Progenitor cell of endocrine pancreas (in vitro differentiated cells): ENCODE measurements at regions not wholly inside any gene's neighbourhood (a gene's known extent, or its start where the extent isn't known, plus 50 kb on each side); places are given as distances from the start of the nearest gene placed in this dataset.

Experiments
- DNase-seq: peaks from one replicate; pipeline ENCODE4 v3.0.0; 2021; ENCODE audit warnings: low spot score; ENCODE audit not compliant: unreplicated experiment
- H3K27ac Mint-ChIP-seq: 2 replicates; pipeline ENCODE4 v1.8.0; 2021; ENCODE audit warnings: mild to moderate bottlenecking, moderate library complexity, mixed read lengths
- H3K27me3 Mint-ChIP-seq: 2 replicates; pipeline ENCODE4 v1.8.0; 2021; ENCODE audit warnings: mixed read lengths
- H3K36me3 Mint-ChIP-seq: 2 replicates; pipeline ENCODE4 v1.8.0; 2022; ENCODE audit warnings: mixed read lengths; ENCODE audit not compliant: insufficient read depth
- H3K4me1 Mint-ChIP-seq: 2 replicates; pipeline ENCODE4 v1.8.0; 2021; ENCODE audit warnings: low read depth, mixed read lengths
- H3K4me3 Mint-ChIP-seq: 2 replicates; pipeline ENCODE4 v1.8.0; 2021; ENCODE audit warnings: low read depth, mild to moderate bottlenecking, moderate library complexity, mixed read lengths
- H3K9me3 Mint-ChIP-seq: 2 replicates; pipeline ENCODE4 v1.8.0; 2021; ENCODE audit warnings: low read depth, mixed read lengths
- TF ChIP-seq, protein P1 (sequence below): fragments of 200-600 bp; sonication (generic); IDR thresholded peaks from one replicate; pipeline ENCODE4 v1.5.0; 2021; ENCODE audit warnings: antibody characterized with exemption, mild to moderate bottlenecking; ENCODE audit not compliant: unreplicated experiment

DNA sequence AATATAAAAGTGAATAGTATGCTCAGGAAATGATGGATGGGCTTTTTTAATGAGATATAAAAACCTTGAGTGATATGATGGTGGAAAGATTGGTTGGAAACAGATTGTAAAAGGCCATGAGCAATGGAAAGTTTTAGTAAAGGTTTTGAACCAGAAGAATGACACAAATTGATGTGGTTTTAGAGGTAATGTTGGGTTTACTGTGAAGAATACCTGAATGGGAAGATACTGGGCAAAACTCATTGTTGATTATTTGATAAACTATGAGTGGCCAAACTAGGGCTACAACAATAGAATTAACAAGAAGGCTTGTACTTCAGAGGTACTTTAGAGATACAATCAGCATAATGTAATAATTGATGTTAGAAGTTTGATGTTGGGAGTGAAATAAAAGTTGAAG, 108.5 kb downstream of the PTGS2 start:
- Mint-ChIP-seq H3K4me3 (no peak overlapping the region), H3K27me3 (no peaks in the 10 kb centered on the region), H3K27ac (no peak overlapping the region), H3K9me3 (no peaks in the 10 kb centered on the region), H3K36me3 (no peaks in the 10 kb centered on the region), H3K4me1 (peaks cover 8% of the 10 kb centered on the region)
- no peak for DNase-seq
- TF ChIP-seq, protein P1, sequence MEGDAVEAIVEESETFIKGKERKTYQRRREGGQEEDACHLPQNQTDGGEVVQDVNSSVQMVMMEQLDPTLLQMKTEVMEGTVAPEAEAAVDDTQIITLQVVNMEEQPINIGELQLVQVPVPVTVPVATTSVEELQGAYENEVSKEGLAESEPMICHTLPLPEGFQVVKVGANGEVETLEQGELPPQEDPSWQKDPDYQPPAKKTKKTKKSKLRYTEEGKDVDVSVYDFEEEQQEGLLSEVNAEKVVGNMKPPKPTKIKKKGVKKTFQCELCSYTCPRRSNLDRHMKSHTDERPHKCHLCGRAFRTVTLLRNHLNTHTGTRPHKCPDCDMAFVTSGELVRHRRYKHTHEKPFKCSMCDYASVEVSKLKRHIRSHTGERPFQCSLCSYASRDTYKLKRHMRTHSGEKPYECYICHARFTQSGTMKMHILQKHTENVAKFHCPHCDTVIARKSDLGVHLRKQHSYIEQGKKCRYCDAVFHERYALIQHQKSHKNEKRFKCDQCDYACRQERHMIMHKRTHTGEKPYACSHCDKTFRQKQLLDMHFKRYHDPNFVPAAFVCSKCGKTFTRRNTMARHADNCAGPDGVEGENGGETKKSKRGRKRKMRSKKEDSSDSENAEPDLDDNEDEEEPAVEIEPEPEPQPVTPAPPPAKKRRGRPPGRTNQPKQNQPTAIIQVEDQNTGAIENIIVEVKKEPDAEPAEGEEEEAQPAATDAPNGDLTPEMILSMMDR, result no peak

DNA sequence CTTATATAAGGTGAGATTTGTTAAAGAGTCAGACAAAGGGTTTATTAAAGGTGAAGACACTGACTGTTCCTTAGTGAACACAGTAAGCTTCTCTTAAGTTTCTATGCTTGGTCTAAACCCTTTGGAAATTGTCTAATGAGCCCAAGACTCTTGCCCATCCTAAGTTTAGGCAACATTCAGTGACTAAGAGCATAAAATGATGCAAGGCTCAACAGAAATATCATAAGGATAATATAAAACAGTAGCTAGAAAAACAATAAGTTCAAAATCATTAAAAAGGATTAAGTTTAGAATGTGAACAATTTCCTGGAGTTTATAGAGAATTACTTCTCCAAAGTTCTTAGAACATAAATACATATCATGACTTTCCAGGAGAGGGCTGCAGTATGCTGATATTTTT, 108.9 kb upstream of the PDC start:
- no peak for DNase-seq
- no peak overlapping the region for H3K4me3 Mint-ChIP-seq
- no peaks in the 10 kb centered on the region for H3K36me3 Mint-ChIP-seq
- H3K9me3 Mint-ChIP-seq, result no peaks in the 10 kb centered on the region
- no peak overlapping the region for H3K27ac Mint-ChIP-seq
- TF ChIP-seq, protein P1, result no peak
- no peaks in the 10 kb centered on the region for H3K27me3 Mint-ChIP-seq
- peaks cover 12% of the 10 kb centered on the region for H3K4me1 Mint-ChIP-seq

DNA sequence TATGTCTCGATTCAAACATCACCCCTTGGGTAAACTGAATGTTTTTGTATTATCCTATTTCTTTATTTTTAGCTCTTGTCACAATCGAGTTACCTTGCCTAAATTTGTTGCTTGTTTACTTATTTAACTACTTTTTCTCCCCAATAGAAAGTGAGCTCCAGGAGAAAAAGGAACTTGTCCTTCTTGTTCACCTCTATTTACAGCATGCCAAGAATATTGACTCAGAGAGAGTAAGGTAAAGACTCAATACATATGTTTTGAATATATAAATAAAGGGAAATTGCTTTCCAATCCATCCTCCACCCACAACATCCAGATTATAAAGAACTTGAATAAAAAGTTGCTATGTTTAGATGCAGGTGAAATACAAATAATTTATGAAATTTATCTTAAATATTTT, 107.3 kb upstream of the PDC start:
- Mint-ChIP-seq H3K4me1 (peaks cover 12% of the 10 kb centered on the region), H3K27ac (no peak overlapping the region), H3K9me3 (no peaks in the 10 kb centered on the region), H3K27me3 (no peaks in the 10 kb centered on the region), H3K4me3 (no peak overlapping the region), H3K36me3 (no peaks in the 10 kb centered on the region)
- no peak for DNase-seq
- TF ChIP-seq, protein P1, result no peak

DNA sequence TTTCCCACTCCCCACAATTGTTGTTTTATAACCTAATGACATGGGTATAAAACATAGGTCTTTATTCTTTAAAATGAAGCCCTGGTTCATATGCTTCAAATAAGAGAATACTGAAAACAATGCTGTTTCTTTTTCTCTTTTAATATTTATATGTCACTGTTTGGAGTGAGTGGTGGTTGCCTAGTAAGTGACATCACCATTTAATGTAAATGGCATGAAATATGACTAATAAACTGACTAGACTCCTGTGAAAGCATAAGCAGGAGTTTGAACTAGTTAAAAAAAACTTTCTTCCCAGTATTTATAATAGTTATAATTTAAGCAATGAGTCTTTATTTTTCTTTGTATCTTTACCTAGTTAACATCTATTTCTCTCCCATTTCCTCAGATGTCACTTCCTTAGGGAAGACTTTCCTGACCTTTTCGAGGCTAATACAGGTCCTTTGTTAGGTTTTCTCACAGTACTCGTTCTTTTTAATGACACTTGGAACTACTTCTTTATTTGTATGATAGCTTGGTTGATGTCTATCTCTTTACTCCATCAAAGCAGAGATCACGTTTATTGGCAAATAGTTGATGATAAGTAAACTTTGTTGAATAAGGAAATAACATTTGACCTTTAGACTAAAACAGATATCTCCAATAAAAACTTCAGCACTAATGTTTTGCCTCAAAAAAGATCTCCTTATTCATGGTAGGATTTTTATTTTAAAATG, 105.4 kb upstream of the PDC start:
- Mint-ChIP-seq H3K27ac (no peak overlapping the region), H3K9me3 (no peaks in the 10 kb centered on the region), H3K27me3 (no peaks in the 10 kb centered on the region), H3K4me3 (no peak overlapping the region), H3K4me1 (peaks cover 12% of the 10 kb centered on the region), H3K36me3 (no peaks in the 10 kb centered on the region)
- TF ChIP-seq, protein P1, result no peak
- DNase-seq, result no peak

DNA sequence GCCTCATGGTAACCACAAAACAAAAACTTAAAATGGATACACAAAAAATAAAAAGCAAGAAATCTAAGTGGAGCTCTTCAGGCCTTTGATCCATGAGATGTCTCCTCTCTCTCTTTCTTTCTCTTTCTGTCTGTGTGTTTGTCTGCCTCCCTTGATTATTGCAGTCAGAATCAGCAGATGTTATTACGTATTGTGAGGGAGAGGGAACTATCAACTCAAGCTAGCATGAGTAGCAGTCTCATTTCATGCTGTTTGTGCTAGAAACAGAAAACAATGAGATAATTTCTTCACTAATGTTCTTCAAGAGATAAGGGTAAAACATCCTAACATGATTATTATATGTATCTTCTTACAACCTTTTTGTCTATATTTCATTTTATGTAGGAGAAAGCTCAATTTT, 103.7 kb upstream of the PDC start:
- no peak for DNase-seq
- Mint-ChIP-seq H3K9me3 (no peaks in the 10 kb centered on the region), H3K36me3 (no peaks in the 10 kb centered on the region), H3K4me3 (no peak overlapping the region), H3K27me3 (no peaks in the 10 kb centered on the region), H3K27ac (no peak overlapping the region), H3K4me1 (peaks cover 12% of the 10 kb centered on the region)
- TF ChIP-seq, protein P1, result no peak
